Renal pelvis (tissue), 1 donor: ENCODE measurements at regions not wholly inside any gene's neighbourhood (a gene's known extent, or its start where the extent isn't known, plus 50 kb on each side); places are given as distances from the start of the nearest gene placed in this dataset.

Experiments used
- DNase-seq: peaks from one replicate; pipeline ENCODE4 v3.0.0-alpha.2; 2013

- DNase-seq: no peak
These were observed 671.8 kb upstream of the DIPK2B start for GRCh38 chrX:45872480-45872879.

GRCh38 chrX:45868425-45868824, 667.7 kb upstream of the DIPK2B start:
- DNase-seq: no peak

- DNase-seq: no peak
These were observed 662.1 kb upstream of the DIPK2B start for GRCh38 chrX:45862801-45863200.

GRCh38 chrX:45860450-45860849, 659.8 kb upstream of the DIPK2B start:
- no peak for DNase-seq

- DNase-seq: no peak
These were observed 658.7 kb upstream of the DIPK2B start for GRCh38 chrX:45859407-45859806.

- no peak for DNase-seq
These were observed 652.2 kb upstream of the DIPK2B start for GRCh38 chrX:45852884-45853283.

GRCh38 chrX:45851434-45851991, 650.8 kb upstream of the DIPK2B start:
- no peak for DNase-seq

- no peak for DNase-seq
These were observed 650.2 kb upstream of the DIPK2B start for GRCh38 chrX:45850775-45851433.

GRCh38 chrX:45850197-45850774, 649.6 kb upstream of the DIPK2B start:
- DNase-seq: no peak

GRCh38 chrX:45849261-45849862, 648.7 kb upstream of the DIPK2B start:
- DNase-seq: no peak

GRCh38 chrX:45847961-45848360, 647.3 kb upstream of the DIPK2B start:
- DNase-seq: no peak

- DNase-seq: no peak
These were observed 645.7 kb upstream of the DIPK2B start for GRCh38 chrX:45846328-45846727.

GRCh38 chrX:45845142-45845541, 644.5 kb upstream of the DIPK2B start:
- DNase-seq: no peak

- no peak for DNase-seq
These were observed 642.8 kb upstream of the DIPK2B start for GRCh38 chrX:45843518-45843917.

- no peak for DNase-seq
These were observed 642.2 kb upstream of the DIPK2B start for GRCh38 chrX:45842926-45843315.

- no peak for DNase-seq
These were observed 641.7 kb upstream of the DIPK2B start for GRCh38 chrX:45842207-45842925.

- no peak for DNase-seq
These were observed 639.8 kb upstream of the DIPK2B start for GRCh38 chrX:45840411-45840950.

GRCh38 chrX:45830343-45830742, 629.7 kb upstream of the DIPK2B start:
- no peak for DNase-seq

GRCh38 chrX:45824471-45824870, 623.8 kb upstream of the DIPK2B start:
- no peak for DNase-seq

- no peak for DNase-seq
These were observed 622.9 kb upstream of the DIPK2B start for GRCh38 chrX:45823536-45823935.

GRCh38 chrX:45822124-45822523, 621.4 kb upstream of the DIPK2B start:
- DNase-seq: no peak

GRCh38 chrX:45818913-45819312, 618.2 kb upstream of the DIPK2B start:
- DNase-seq: no peak
